Stimulated activated CD4-positive, alpha-beta T cell treated with anti-CD3 and anti-CD28 coated beads, Interleukin-15, amount 100 ng/mL, for 1 hour (primary cell): ENCODE measurements at regions not wholly inside any gene's neighbourhood (a gene's known extent, or its start where the extent isn't known, plus 50 kb on each side); places are given as distances from the start of the nearest gene placed in this dataset.

ENCODE experiments used
- DNase-seq, 2 donors: peaks; one replicate each; pipeline ENCODE4 v3.0.0-alpha.2; 2020; ENCODE audit warnings: low read depth in 1 of 2, low spot score in 1 of 2

DNA sequence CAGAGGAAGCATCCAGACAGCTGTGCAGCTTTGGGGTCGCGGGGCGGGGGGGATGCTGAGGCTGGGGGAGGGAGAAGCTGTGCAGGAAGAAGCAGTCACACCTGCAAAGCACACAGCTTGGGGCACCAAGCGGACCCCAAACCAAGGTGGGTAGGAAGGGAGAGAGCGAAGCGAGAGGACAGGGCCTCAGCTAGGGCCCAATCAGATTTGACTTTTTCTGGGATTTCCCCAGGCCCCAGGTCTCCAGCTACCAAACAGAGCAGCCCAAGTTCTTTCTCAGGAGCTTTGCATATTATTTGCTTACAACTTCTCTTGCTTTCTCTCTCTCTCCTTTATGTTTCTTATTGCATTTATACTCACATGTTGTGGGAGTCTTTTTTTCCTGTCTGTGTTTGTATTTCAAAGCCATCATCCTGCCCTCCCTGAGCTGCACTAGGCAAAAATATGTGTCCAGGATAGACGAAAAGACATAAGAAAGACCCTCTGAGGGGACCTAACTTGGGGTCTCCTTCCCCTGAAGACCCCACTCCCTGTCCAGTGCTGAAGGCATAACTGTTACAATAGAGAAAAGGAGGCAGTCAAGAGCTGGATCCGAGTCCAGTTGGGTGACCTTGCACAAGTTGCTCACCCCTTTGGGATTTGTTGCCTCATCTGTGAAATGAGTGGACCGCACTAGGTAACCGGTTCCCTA is 50.6 kb upstream of the SMNDC1 start:
- no peak for DNase-seq

DNA sequence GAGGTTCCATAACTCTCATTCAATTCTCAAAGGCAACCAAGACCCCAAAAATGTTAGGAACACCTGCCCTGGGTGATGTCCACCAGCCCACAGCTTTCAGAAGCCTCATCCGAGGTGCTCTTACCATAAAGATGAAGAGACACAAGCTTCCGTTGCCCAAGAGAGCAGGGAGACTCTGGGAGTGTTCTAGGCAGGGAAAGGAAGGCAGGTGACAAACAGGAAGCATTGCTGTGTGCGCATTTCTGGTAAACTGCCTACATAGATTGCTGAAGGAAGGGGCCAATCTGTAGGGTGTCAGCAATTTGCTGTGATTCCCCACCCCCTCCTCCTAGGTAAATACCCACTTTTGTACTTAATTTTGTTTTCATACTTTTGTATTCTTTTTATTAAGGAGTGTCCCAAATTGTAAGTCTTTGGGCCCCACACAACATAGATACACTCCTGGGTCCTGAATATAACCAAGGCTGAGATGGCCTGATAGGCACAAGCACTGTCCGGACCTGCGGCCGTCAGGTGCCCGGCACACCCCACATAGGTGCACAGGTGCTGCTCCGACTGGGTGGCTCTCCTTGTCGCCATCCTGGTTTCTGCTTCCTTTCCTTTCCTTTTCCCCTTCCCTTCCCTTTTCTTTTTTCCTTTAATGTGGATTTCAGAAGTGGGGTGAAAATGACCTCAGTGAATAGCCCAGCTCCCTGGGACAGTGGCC is 51.4 kb upstream of the SMNDC1 start:
- DNase-seq: no peak

DNA sequence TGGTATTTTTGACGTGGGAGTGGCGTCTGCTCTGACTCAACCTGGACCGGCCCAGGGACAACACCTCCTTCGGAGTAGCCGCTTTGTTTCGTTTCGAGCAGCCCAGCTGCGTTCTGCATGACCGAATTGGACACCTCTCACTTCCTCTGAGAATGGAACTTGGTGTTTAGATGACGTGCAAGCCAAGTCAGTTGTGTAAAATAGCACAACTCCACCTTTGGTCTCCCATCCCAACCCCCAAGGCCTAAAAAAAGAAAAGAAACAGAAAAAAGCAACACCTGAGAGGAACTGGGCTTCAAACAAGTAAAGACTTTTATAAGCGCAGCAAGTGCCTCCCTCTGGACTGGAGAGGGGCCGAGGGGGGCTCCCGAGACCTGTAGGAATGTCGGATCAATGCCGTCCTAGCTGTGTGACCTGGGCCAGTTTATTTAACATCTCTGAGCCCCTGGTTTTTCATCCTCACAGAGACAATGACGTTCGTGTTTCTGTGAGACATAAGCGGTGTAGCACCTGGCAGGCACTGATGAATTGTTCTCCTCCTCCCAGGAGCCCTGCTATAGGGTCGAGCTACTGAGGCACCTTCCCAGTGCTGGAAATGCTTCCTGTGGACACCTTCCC is 52.0 kb upstream of the SMNDC1 start:
- peak; percentile 29 to 41 for DNase-seq

DNA sequence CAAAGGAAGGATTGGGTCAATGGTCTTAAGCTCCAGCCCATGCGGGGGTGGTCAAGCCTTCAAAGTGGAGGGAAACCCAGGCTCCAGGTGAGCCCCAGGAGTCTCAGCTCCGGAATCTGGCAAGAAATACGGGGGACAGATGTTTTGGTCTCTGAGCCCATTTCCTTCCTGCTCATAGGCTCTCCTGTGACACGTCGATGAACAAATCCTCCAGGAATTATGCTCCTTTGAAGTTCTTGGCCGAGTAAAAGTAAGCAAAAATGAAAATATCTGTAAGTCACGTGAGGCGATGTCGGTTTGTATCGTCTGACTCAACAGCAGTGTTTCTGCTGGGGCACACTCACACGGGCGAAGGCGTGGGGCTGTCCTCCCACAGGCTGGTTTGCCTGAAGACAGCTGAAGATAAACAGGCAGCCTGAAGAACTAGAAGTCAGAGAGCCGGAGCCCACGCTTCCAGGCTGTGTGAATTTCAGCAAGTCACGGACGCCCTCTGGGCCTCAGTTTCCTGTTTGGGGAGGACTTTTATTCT is 52.6 kb upstream of the SMNDC1 start:
- peak; percentile 25 to 52 for DNase-seq

DNA sequence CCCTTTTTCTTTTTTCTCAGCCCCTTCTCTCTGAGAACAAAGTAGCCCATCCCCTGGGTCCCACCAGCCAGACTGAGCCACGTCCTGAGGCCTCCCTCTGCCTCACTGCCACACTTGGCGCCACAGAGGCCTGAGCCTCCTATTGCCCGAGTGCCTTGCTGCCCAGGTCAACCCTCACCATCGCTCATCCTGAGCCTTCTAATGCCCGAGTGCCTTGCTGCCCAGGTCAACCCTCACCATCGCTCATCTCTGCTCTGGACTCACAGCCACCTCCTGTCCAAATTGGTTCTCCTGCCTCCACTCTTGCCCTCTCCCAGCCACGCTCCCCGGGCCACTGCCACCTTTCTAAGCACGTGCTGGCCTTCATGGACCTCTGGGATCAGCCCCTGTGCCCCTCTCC is 53.2 kb upstream of the SMNDC1 start:
- DNase-seq: no peak

DNA sequence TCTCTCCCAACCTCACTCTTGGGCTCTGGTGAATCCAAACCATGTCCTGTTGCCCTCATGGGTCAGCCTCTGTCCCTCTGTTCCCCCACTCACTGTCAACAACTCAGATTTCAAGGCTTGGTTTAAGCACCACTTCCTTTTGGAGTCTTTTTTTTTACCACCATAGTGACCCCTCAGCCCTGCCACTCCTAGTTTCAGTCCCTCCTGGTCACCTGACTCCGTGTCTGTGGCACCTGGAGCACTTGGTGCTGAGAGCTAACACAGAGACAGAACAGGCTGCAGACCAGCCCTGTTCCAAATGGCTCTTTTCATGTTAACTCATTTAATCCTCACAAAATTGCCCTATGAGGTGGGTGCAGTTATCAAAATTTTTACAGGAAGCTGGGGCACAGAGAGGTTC is 53.6 kb upstream of the SMNDC1 start:
- no peak for DNase-seq

DNA sequence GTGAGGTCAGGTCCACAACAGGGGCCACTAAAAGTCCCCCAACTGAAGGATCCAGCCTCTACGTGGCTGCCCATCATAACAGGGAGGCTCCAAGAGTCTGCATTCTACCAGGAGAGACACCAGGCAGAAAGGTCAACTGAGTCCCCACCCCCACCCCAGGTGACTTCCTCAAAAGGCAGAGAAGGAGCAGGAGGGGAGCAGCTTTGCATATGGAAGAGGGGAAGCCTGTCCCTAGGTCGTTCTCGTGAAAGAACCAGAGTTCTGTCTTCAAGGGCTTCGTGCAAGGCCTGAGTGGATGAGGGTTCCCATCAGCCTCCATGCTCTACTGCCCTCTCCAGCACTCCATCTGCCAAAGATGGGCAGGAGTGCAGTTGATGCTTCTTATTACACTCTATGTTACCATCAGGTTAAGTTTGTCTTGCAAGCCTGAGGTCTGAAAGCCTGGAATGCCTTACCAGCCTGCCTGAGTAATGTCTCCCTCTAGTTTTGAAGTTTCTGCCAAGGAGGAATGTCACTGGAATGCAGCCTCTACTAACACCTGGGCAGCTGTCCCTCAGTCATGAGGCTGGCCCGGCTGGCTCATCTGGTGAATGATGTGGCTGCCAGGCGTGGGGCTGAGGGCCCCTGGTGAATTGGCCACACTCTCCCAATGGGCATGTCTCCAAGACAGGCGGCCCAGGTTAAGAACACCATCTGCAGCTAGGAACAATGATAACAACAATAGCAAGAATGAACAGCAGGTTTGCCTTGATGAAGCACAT is 54.3 kb upstream of the SMNDC1 start:
- no peak for DNase-seq

DNA sequence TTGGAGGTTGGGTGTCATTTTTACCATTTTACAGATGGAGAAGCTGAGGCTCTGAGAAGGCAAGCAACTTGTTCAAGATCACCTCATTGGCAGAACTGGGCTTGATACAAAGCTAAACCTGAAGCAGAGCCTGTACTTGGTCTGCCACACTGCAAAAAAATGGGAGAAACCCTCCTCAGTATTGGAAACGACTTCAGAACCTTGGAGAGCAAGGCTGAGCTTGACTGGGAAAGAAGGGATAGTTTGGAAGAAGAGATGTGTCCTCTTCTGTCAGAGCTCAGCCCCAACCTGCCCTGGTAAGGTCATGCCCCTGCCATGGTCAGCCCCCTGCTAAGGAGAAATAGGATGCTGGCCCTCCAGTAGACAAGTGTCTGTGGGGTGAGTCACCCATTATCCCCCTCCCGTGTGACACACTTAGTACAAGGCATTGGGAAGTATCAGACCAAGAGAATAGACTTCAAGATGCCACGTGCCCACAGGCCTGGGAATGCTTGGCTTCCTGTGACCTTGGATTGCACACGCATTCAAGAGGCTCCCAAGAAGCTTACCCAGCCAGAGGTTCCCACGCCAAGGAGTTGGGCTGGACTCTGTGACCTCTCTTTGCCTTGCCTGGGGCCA is 56.2 kb upstream of the SMNDC1 start:
- no peak for DNase-seq

DNA sequence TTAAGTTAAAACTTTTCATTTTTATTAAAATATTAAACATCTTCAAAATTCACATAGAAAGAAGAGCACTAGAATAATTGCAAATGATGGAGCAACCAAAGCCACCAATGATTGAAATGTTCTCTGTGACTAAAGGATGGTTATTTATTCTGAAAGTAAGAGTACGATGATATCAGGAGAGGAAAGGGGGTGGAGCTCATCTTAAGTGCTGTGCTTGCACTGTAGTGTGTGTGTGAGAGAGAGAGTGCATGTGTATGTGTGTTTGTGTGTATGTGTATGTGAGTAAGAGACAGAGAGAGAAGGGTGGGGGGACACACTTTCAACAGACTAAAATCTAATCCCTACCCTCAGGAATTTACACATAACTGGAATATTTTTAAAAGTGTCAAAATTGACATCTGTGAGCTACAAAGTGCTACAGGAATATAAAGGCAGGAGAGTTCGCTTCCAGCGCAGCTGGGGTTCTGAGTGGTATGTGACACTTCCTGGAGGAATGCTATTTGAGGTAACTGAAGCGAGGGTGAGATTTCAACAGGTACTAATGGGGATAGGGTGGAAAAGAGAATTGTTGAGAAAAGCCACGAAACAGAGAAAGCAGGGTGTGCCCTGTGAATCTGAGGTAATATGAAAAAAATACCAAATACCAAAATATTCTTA is 57.2 kb upstream of the SMNDC1 start:
- DNase-seq: no peak

DNA sequence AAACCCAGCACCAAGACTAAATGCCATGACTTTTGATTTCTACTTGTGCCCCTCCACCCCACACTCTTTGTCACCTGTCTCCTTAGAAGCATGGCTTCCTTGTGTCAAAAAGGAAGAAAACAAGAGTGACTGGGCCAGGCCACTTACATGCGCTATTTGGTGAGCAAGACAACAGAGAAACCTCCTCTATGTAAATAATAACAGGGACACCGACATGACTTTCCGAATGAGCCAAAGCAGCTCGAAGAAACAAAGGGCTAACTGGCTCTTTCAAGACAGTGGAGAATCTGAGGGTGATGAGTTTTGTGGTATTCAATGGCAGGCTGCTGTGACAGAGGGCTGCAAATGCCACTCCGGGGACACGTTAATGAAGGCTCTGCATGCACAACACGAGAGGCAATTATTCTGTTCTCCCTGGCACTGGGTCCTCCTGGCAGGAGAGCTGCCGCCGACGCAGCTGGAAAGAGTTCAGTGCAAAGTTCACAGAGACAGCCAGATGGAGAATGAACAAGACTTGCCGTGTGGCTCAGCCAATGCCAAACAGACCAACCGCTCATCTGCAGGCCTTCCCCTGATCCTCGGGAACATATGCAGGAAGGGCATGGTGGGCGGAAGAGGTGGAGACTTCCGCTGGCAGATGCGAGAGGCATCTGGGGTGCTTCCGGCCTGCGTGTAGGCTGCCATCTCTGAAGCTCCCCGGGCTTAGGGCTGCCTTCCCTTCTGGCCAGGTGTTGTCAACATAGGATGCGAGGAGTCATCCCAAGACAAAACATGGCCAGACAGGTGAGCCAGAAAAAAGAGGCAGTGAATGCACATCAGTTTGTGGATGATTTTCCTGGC is 59.1 kb upstream of the SMNDC1 start:
- DNase-seq: no peak

DNA sequence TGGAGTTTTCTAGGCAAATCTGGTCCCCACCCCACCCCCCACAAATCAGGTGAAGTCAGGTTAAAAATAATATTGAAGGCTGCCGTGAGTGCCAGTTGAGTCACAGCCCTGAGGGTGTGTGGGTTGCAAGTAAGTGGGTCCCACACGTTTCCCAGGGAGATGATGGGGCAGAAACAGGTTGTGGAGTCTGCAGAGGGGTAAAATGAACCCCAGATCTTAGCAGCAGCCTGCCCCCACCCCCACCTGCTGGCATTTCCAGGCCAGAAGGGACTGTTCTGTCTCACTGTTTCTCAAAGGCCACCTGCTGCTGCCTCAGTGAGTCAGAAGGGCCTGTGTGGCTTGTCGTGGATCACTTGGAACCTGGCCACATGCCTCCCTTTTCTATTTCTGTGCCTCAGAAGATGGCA is 59.8 kb upstream of the SMNDC1 start:
- peak in 1 of 2 donors; percentile 45 for DNase-seq

DNA sequence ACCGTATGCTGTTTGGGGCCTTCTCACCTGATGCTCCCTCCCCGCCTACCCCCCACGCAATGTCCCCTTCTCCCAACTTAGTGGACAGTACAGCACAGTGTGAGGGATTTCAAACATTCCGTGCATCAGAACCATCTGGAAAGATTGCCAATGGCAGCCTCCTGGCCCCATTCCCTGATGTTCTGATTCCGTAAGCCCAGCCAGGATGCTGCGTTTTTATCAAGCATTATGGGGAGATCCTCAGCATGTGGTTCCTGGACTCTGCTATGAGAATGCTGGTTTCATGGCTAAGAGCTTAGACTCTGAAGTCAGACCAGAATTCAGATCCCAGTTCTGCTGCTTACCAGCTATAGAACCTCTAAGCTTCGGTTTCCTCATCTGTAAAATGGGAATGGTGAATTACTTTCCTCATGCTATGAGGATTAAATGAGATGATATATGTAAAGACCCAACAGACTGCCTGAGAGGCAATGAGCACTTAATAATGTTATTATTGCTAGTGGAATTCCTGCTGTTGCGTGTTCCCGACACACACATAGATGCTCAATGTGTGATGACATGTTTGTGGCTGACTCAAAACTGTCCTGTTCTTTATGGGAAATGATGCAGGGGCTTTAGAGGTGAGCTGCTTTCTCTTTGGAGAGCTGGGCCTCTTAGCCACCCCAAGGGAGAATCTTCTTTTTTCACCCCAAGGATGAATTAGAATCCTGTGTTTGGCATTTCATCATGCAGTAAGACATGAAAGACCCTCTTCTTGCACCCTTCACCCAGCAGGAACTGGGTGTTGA is 60.8 kb upstream of the SMNDC1 start:
- DNase-seq: no peak

DNA sequence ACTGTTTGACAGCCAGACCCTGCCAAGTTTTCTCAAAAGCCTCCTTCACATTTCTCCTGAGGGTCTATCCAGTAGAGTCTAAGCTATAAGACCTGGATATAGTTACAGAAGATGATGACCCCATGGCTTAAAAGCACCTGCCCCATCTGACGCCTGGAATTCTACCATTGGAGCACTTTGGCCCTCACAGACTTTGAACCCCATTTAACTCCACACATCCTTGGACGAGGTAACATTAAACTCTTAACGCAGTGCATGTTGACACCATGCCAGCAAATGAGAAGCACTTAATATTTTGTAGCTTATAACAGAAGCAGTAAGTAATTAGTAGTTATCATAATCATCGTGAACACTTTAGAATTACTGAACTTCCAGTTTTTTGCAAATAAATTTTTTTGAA is 61.9 kb upstream of the SMNDC1 start:
- no peak for DNase-seq

DNA sequence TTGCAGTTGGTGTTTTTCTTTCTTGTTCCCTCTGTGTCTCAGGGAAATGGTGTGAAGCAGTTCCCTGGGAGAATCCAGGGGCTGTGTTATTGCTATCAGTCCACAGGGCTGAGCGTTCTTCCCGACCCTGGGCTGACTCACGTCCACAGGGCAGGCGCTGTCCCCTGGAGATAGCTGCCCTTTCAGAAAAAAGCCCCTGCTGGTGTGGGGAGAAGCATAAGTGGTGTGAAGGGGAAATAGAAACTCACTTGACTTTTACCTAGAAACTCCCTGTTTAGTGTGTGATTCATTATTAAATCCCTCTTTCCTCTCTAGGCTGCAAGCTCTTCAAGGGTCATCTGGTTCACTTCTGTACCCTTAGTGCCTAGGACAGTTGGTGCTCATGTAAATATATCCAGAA is 63.3 kb upstream of the SMNDC1 start:
- no peak for DNase-seq

DNA sequence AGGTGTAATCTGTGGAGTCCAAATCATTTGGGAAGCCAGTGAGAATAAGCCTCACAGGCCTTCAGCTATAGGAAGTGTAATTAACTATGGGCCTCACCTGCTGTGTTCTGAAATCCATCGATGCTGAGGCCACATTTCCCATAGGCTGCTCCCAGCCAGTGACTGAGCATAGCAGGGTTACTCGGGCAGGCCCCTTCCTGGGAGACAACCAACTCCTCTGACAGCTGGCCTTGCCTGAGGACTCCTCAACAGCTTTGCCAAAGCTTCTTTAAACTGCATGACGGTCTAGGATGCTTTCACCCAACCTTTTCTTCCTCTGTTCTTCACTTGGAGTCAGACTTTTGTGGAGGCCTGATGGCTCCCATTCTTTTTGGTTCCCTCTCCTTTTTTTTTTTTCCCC is 63.8 kb upstream of the SMNDC1 start:
- no peak for DNase-seq

DNA sequence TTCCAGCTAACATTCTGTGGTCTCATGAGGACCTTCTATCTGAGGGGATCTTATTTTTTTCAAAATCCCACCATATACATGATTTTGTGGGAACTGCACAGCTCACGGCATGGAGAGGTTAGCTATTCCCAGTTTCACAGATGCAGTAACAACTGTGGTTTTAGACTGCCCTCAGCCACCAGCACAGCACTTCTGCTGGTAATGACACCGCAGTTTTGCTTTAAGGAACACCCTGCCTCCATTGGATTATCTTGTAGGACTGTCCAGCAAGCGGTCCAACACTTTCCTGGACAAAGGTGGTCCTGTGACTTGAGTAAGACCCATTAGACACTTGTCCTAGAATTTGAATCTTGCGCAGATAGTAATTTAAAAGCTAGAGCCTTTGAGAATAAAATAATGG is 65.3 kb upstream of the SMNDC1 start:
- no peak for DNase-seq

DNA sequence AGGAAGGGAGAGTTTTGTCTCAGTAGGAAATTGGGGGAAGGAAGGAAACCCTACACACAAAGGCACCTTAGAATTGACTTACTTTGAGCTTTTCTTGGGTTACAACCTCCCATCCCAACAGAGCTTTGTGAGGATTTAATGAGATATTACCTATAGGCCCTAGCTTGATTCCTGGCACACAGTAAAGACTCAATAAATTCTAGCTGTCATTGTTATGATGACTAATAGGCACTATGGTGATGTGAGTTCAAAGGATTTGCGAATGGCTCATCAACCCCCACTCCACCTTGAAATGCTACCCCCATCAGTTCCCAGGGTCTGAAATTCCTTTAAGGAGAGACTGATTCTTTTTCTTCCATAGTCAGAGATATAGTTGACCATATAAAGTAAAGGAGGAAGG is 67.9 kb upstream of the SMNDC1 start:
- DNase-seq: no peak

DNA sequence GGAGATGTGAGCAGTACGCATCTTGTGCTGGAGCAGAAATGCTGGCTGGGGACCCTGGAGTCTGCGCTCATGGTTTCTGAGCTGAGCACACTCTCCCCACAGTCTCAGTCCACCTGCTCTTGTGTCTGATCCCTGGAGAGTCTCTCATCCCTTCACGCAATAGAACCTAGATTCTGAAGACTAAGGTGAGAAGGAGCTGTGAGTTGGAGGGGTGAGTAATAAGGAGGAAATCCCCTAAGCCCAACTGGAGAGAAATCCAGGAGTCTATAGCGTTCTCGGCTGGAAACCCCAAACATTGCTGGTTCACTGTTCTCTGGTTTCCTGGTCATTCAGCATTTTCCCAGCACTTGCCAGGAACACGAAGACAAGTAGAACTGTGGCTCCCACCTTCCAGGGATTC is 68.3 kb upstream of the SMNDC1 start:
- DNase-seq: no peak
